Stimulated activated effector memory CD8-positive, alpha-beta T cell treated with anti-CD3 and anti-CD28 coated beads, Interleukin-12 subunit alpha, Interleukin-12 subunit beta, amount 100 ng/mL, for 72 hours (primary cell): ENCODE measurements at regions not wholly inside any gene's neighbourhood (a gene's known extent, or its start where the extent isn't known, plus 50 kb on each side); places are given as distances from the start of the nearest gene placed in this dataset.
A peak's percentile ranks its signal among the peaks of the same experiment; 100 is the strongest.
"Not testable (repeated sequence)": the region's sequence is repeated elsewhere in the genome, so short reads cannot be mapped to it uniquely, and the experiment has no call there.

Experiments
- ATAC-seq: fragments of 150-1000 bp; cut with Tn5 transposase; 2 replicates; pipeline ENCODE4 v1.10.0; 2021
- DNase-seq, 2 donors: peaks; one replicate each; pipeline ENCODE4 v3.0.0; 2021 to 2022; ENCODE audit warnings: low spot score in 2 of 2
- H3K27ac Mint-ChIP-seq: one replicate; pipeline ENCODE4 v1.8.0; 2022; ENCODE audit warnings: mild to moderate bottlenecking, mixed read lengths
- H3K36me3 Mint-ChIP-seq: one replicate; pipeline ENCODE4 v1.8.0; 2022; ENCODE audit warnings: mild to moderate bottlenecking, mixed read lengths
- H3K4me1 Mint-ChIP-seq: one replicate; pipeline ENCODE4 v1.8.0; 2022; ENCODE audit warnings: mixed read lengths
- H3K4me3 Mint-ChIP-seq: one replicate; pipeline ENCODE4 v1.8.0; 2022; ENCODE audit warnings: mild to moderate bottlenecking, mixed read lengths
- H3K9me3 Mint-ChIP-seq: one replicate; pipeline ENCODE4 v1.8.0; 2022; ENCODE audit warnings: mixed read lengths

DNA sequence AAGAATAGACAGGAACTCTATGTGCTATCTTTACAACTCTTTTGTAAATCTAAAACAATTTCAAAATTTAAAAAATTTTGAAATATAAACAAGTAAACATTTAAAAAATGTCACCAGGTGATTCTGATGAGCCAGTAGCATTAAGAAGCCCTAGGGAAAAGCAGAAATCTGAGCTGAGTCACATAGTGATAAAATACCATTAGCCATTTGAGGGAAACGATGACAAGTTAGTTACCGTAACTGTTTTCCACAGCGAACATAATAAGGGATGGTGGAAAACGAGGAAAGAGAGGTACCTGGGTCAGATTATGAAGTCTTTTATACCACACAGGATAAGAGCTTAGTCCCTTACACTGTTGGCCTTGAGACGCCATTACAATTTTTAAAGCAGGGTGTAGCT lies 55.5 kb downstream of the PRR15 start:
- H3K4me3 Mint-ChIP-seq: no peak overlapping the region

DNA sequence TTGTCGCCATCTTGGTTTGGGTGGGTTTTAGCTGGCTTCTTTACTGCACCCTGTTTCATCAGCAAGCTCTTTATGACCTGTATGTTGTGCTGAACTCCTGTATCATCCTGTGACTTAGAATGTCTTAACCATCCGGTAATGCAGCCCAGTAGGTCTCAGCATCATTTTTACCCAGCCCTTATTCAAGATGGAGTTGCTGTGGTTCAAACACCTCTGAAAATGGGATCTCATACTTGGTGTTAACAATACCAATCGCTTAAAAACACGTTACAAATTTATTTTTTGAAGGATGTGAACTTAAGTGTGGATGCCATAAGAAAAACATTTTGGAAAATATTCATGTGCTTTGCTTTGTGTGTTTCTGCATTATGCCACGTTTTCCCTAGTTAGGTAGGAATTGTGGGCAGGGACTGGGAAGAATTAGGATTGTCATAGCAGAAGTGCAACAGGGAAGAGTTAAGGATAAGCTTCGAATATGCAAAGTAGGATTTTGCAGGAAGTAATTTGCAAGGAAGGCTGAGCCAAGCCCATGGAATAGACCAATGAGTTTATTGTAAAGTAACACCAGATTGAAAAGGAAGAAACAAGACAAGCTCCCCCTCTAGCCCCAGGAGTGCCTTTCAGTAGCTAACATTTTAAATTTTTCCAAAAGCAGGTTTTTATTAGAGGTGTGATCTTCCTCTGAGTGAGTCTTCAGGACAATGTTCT lies 56.4 kb downstream of the PRR15 start:
- Mint-ChIP-seq H3K27ac (no peak overlapping the region), H3K4me3 (no peak overlapping the region), H3K4me1 (no peaks in the 10 kb centered on the region), H3K36me3 (no peaks in the 10 kb centered on the region), H3K9me3 (no peaks in the 10 kb centered on the region)
- ATAC-seq: no peak
- no peak for DNase-seq

More for the DNA sequence above, 55.5 kb downstream of the PRR15 start:
- H3K9me3 Mint-ChIP-seq: no peaks in the 10 kb centered on the region
- H3K36me3 Mint-ChIP-seq: no peaks in the 10 kb centered on the region
- no peaks in the 10 kb centered on the region for H3K4me1 Mint-ChIP-seq
- ATAC-seq: no peak
- no peak for DNase-seq
- no peak overlapping the region for H3K27ac Mint-ChIP-seq

DNA sequence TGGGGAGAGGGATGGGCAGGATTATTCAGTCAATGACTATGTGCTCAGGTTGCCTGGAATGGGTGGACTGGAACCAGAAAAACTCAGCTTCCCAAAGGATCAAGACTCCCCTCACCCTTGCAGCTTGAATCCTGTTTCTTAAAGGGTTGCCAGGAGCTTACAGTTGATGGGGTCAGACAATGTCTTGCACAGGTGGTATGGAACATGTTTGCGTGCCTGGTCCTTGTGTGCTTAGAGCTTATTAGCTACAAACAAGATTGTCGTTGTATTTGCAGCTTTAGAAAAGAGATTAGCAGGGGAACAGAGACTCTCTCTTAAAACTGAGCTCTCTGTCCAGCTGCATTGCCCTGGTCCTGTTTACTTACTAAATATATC lies 56.9 kb downstream of the PRR15 start:
- ATAC-seq (no peak), DNase-seq (no peak)
- Mint-ChIP-seq H3K4me3 (no peak overlapping the region), H3K36me3 (no peaks in the 10 kb centered on the region), H3K4me1 (no peaks in the 10 kb centered on the region), H3K9me3 (no peaks in the 10 kb centered on the region), H3K27ac (no peak overlapping the region)

DNA sequence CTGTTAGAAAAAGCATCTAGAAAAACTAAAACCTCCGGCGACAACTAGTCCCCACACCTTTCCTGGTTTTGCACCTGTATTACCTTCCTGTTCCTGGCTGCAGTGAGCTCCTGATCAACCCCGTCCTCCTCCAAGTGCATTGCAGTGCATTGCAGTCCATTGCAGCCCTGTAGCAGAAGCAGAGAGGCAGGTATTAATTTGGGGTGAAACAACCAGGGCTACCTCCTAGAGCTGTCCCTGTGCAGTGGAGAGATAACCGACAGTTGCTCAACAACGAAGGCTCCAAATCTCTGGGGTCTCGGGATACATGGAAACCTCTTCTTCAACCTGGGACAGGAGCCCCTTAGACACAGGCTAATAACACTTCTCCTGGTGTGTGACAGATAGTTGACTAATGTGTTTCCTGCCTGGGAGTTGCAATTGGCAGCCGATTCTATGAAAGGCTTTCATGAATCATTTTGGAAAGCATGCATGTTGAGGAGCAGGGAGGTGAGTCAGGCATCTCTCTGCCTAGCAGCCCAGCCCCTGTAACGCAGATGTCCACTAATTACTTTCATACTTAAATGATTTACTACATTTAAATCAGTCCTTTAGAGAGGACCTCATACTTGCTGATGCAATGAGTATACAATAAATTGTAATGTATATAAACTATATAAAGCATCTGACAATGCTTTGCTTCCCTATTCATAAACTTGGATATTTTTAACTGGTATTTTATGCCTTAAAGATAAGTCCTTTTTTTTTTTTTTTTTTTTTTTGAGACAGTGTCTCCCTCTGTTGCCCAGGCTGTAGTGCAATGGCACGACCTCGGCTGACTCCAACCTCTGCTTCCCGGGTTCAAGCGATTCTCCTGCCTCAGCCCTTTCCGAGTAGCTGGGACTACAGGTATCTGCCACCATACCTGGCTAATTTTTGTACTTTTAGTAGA lies 59.0 kb downstream of the PRR15 start:
- H3K4me1 Mint-ChIP-seq: no peaks in the 10 kb centered on the region
- H3K36me3 Mint-ChIP-seq: no peaks in the 10 kb centered on the region
- H3K27ac Mint-ChIP-seq: no peak overlapping the region
- ATAC-seq (no peak), DNase-seq (no peak)
- no peaks in the 10 kb centered on the region for H3K9me3 Mint-ChIP-seq
- H3K4me3 Mint-ChIP-seq: no peak overlapping the region

DNA sequence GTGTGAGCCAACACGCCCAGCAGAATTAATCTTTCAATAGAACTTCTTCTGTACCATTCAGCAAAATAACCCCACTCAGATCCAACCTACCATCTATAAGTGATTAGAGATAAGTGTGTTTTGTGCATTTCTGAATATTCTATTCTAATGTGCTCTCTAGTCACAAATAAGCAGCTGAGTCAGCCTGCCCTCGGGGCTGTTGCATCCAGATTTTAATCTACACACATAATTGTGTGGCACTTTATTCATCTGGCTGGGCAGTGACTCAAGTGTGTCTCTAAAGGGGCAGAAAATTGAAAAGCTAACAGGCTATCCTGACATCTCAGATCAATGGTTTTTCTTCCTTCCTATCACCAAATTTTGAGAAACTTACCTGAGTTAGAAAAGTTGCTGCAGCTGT lies 60.3 kb downstream of the PRR15 start:
- no peak overlapping the region for H3K27ac Mint-ChIP-seq
- ATAC-seq (no peak), DNase-seq (no peak)
- no peaks in the 10 kb centered on the region for H3K36me3 Mint-ChIP-seq
- no peaks in the 10 kb centered on the region for H3K4me1 Mint-ChIP-seq
- H3K4me3 Mint-ChIP-seq: no peak overlapping the region
- H3K9me3 Mint-ChIP-seq: no peaks in the 10 kb centered on the region

DNA sequence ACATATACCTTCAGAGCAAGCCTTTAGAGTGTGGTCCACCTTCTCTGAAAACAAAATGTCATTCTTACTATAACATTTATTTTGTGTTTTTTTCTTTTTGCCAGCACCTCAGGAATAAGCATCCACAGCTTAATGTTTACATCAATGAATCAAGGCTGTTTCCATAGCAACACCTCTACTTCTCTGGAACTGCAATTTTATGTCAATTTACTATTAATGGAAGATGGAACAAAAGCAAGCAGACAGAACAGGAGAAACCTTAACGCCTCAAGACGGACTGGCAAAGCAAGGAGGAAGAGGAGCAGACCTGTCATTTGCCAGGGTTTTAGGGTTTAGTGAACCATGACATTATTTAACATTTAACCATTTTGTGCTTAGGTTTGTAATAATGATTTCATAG lies 63.1 kb downstream of the PRR15 start:
- no peak for ATAC-seq
- Mint-ChIP-seq H3K27ac (no peak overlapping the region), H3K9me3 (no peaks in the 10 kb centered on the region), H3K4me3 (no peak overlapping the region), H3K36me3 (no peaks in the 10 kb centered on the region), H3K4me1 (no peaks in the 10 kb centered on the region)
- DNase-seq: no peak

DNA sequence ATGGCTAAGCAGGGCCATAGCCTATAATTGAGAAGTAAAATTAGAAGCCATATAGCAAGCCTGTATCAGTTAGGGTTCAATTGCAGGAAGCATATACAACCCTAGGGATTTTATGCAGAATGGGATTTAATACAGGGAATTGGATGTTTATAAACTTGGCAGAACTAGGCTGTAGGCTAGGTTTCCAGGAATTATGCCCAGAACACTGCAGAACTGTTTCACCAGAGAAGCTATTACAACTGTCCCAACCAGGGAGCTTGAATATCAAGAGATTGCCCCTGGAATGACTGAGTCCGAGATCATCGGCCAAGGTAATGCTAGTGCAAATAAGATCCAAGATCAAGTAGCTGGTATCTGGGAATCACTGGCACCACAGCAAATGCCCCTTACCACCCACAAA lies 64.0 kb downstream of the PRR15 start:
- Mint-ChIP-seq H3K4me1 (no peaks in the 10 kb centered on the region), H3K4me3 (no peak overlapping the region), H3K27ac (no peak overlapping the region), H3K36me3 (no peaks in the 10 kb centered on the region), H3K9me3 (no peaks in the 10 kb centered on the region)
- DNase-seq: no peak
- ATAC-seq: no peak

DNA sequence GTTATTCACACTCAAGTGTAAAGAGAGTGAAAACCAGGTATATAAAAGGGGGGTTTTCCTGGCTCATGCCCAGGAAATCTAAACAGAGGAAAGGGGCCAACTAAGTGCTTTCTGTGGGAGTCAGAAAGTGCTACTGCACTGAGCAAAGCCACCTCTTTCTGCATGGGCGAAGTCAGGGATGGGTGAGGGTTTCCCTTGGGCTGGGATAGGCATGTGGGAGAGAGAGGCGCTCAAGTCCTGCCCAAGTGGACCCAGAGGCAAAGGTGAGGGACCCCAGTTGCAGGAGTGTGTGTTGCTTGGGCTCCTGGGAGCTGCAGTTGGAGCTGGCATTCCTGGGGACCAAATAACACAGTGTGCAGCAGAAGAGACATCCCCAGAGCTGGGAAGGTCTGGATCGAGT lies 65.9 kb downstream of the PRR15 start:
- no peak for ATAC-seq
- no peak for DNase-seq
- no peaks in the 10 kb centered on the region for H3K36me3 Mint-ChIP-seq
- H3K9me3 Mint-ChIP-seq: no peaks in the 10 kb centered on the region
- no peak overlapping the region for H3K27ac Mint-ChIP-seq
- H3K4me1 Mint-ChIP-seq: no peaks in the 10 kb centered on the region
- no peak overlapping the region for H3K4me3 Mint-ChIP-seq

DNA sequence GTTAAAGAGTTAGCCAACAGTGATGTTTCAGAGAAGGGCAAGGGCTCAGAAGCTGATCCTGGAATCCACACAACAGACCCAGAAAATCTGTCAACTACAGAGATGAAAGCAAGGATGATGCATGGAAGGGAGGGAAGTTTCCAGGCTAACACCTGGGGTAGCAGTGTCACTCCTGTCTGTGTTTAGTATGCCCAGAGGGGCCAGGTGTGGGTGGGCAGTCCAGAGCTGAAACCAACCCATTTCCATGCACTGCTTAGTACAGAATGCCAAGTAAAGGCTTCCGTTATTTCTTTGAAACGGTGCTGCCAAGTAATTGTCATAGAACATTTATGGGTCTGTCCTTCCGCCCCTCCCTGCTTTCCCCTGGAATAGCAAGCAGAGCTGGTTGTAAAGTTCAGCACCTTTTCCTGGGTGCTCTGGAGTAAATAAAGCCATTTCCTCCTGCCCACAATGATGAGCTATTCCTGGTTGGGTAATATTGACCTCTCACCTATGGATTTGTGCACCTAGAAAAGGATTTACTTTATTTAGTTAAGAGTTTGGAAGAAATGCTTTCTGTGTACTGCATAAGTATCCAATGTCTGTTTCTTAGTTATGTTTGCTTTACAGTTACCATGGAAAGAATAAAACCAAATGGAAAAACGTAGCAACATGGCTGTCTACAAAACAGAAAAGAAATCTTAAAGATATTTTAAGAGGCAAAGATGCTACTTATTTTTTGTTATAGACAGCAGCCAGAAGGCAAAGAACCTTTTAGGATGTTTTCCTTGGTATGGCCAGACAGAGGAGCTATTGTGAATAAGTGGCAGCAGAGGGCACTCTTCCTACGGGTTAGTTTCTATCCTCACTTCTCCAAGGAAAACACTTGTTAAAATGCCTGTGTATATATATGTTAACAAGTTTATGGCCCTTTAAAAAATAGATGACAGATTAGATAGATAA lies 71.7 kb downstream of the PRR15 start:
- H3K4me1 Mint-ChIP-seq, H3K27ac Mint-ChIP-seq, H3K4me3 Mint-ChIP-seq, H3K36me3 Mint-ChIP-seq, H3K9me3 Mint-ChIP-seq, ATAC-seq, DNase-seq: not testable (repeated sequence)

DNA sequence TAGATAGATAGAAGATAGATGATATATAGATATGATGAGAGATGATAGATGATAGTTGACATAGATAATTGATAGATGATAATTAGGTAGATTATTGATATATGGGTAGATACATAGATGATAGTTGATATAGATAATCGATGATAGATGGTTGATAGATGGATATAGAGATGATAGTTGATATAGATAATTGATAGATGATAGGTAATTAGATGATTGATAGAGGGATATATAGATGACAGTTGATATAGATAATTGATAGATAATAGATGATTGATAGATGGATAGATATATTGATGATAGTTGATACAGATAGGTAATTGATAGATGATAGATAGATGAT lies 72.3 kb downstream of the PRR15 start:
- no peak for DNase-seq
- no peaks in the 10 kb centered on the region for H3K9me3 Mint-ChIP-seq
- ATAC-seq: no peak
- H3K4me1 Mint-ChIP-seq: no peaks in the 10 kb centered on the region
- H3K36me3 Mint-ChIP-seq: no peaks in the 10 kb centered on the region
- H3K27ac Mint-ChIP-seq: no peak overlapping the region
- no peak overlapping the region for H3K4me3 Mint-ChIP-seq

DNA sequence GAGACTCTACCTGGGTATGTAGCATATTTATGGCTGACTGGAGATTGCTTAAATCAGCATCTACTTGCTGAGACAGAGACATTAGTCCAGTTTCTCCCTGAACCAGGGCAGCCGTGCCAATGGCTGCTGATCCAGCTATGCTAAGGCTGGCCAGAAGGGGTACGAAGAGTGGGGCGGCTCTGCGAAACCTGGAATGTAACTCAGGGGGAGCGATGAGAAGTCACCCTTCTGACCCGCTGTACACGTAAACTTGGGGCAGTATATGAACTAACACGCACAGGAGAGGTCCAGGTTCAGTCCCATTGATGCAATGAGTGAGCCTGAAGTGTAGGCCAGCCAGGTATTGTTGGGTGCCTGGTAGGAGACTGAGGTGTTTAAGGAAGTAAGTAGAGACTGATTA lies 73.7 kb downstream of the PRR15 start:
- Mint-ChIP-seq H3K27ac (no peak overlapping the region), H3K36me3 (no peaks in the 10 kb centered on the region), H3K9me3 (no peaks in the 10 kb centered on the region), H3K4me1 (no peaks in the 10 kb centered on the region), H3K4me3 (no peak overlapping the region)
- DNase-seq: no peak
- ATAC-seq: no peak

DNA sequence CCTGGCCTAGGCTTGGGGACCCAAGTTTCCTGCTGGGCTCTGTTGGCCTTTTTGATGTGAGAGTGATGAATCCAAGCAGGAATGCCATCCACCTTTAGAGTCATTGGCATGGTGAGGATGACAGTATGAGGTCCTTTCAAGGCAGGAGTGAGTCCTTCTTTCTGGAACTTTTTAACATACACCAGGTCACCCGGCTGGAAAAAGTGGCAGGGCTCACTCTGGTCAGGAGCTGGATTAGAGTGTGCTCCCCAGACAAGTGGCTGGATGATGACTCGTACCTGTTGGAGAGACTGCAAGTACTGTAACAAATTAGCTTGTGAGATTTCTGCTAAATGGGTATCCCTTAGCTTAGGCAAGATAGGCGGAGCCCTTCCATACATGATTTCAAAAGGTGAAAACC lies 75.2 kb downstream of the PRR15 start:
- ATAC-seq, H3K36me3 Mint-ChIP-seq, H3K4me3 Mint-ChIP-seq, H3K4me1 Mint-ChIP-seq, H3K9me3 Mint-ChIP-seq, H3K27ac Mint-ChIP-seq: not testable (repeated sequence)
- DNase-seq: peak in 1 of 2 donors; percentile 32

DNA sequence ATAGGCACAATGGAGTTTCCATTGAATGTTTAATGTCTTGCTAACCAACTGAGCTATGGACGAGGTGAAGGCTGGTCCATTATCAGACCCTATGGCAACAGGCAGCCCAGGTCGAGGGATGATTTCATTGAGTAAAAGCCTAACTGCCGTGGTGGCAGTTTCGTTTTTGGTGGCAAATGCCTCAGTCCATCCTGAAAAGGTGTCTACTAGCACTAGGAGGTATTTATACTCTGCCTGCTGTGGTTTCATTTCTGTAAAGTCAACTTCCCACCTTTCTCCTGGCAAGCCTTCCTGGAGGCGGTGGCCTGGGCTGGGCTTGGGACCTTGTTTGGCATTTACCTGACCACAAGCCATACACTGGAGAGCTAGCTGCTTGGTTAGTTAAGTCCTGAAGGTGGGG lies 75.8 kb downstream of the PRR15 start:
- Mint-ChIP-seq H3K27ac (no peak overlapping the region), H3K4me3 (no peak overlapping the region), H3K36me3 (no peaks in the 10 kb centered on the region), H3K9me3 (no peaks in the 10 kb centered on the region), H3K4me1 (no peaks in the 10 kb centered on the region)
- no peak for ATAC-seq
- DNase-seq: peak in 1 of 2 donors; percentile 42

DNA sequence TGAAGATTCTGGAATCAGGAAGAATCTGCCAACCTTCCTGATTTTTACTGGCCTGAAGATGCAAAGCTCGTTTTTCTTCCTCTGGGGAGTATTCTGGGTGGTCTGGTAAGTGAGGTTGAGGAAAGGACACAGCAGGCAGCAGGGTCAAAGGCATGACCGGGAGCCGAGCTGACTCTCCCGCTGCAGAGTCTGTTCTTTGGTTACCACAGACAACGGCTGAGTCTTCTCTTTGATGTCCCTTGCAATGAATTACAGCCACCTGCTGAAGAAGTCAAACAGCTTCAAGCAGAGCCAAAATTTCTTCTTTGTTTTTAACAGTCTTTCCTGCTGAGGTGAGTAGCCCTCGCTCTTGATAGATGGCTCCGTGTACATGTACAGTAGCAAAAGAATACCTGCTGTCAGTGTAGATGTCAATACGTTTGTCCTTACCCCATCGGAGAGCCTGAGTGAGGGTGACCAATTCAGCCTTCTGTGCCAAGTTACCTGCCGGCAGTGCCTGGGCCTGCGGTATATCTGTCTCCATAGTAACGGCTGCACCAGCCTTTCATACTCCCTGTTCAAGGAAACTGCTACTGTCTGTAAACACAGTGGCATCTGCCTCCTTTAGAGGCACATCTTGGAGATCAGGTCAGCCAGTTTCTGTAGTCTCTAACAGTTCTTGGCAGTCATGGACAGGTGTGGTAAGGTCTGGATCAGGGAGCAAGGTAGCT lies 76.4 kb downstream of the PRR15 start:
- Mint-ChIP-seq H3K4me3 (no peak overlapping the region), H3K27ac (no peak overlapping the region), H3K4me1 (no peaks in the 10 kb centered on the region), H3K9me3 (no peaks in the 10 kb centered on the region), H3K36me3 (no peaks in the 10 kb centered on the region)
- ATAC-seq (peak; percentile 22), DNase-seq (no peak)

DNA sequence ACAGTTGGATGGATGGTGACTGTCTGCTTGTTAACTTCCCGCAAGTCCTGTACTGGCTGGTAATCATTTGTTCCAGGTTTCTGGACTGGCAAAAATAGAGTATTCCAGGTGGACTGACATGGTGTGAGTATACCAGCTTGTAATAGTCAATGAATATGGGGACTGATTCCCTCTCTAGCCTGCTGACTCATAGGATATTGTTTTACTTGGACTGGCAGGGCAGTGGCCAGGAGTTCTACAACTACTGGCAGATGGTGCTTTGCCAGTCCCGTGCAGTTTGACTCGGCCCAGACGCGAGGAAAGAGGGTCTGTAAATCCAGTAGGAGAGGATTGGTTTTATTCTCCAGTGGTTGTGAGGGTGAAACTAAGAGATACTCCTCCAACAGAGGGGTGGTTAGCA lies 78.0 kb downstream of the PRR15 start:
- Mint-ChIP-seq H3K9me3 (no peaks in the 10 kb centered on the region), H3K4me1 (no peaks in the 10 kb centered on the region), H3K27ac (no peak overlapping the region), H3K36me3 (no peaks in the 10 kb centered on the region), H3K4me3 (no peak overlapping the region)
- DNase-seq (no peak), ATAC-seq (no peak)
